OCI-LY7 (cell line): ENCODE measurements at regions not wholly inside any gene's neighbourhood (a gene's known extent, or its start where the extent isn't known, plus 50 kb on each side); places are given as distances from the start of the nearest gene placed in this dataset.

Experiments
- BruUV-seq: library from RNA; stranded (reverse); fragments of 400-500 nt; replicated peaks from 2 replicates; lab custom pipeline; 2021; lab: Mats Ljungman, UMichigan
- CTCF ChIA-PET: fragments of 300-600 bp; sonication (Branson Sonifier 250); formaldehyde crosslinking; loops from one replicate; lab custom pipeline; 2022; ENCODE audit warnings: antibody characterized with exemption; ENCODE audit not compliant: unreplicated experiment; lab: Charles Lee
- POLR2A ChIA-PET: fragments of 300-600 bp; sonication (Branson Sonifier 250); formaldehyde crosslinking; loops from one replicate; lab custom pipeline; 2022; ENCODE audit warnings: antibody characterized with exemption; lab: Charles Lee
- DNase-seq: peaks from one replicate; pipeline ENCODE4 v3.0.0-alpha.2; 2015; ENCODE audit warnings: low spot score
- H2AFZ ChIP-seq: fragments of 200-600 bp; sonication (generic), shearing (Covaris generic); 2 replicates; pipeline ENCODE4 v1.6.1; 2014; ENCODE audit warnings: mild to moderate bottlenecking, antibody characterized with exemption, low read length, moderate library complexity
- H3K27ac ChIP-seq: fragments of 200-600 bp; sonication (generic); 2 replicates; pipeline ENCODE4 v1.5.1; 2014; ENCODE audit warnings: mixed run types, low read depth, mild to moderate bottlenecking, moderate library complexity, low read length, inconsistent platforms; ENCODE audit not compliant: poor library complexity, severe bottlenecking
- H3K36me3 ChIP-seq: fragments of 200-600 bp; sonication (generic); 2 replicates; pipeline ENCODE4 v1.6.1; 2014; ENCODE audit warnings: mild to moderate bottlenecking, antibody characterized with exemption, low read length, moderate library complexity, mixed read lengths; ENCODE audit not compliant: insufficient read depth
- H3K4me1 ChIP-seq: fragments of 200-600 bp; sonication (generic); 2 replicates; pipeline ENCODE4 v1.5.1; 2014; ENCODE audit warnings: mild to moderate bottlenecking, low read length; ENCODE audit not compliant: insufficient read depth, poor library complexity, severe bottlenecking
- H3K4me2 ChIP-seq: fragments of 200-600 bp; sonication (generic); 2 replicates; pipeline ENCODE4 v1.6.1; 2014; ENCODE audit warnings: mild to moderate bottlenecking, low read length
- H3K4me3 ChIP-seq: fragments of 200-600 bp; sonication (generic); 2 replicates; pipeline ENCODE4 v1.5.1; 2014; ENCODE audit warnings: mild to moderate bottlenecking, low read depth, low read length; ENCODE audit not compliant: poor library complexity, severe bottlenecking
- H3K79me2 ChIP-seq: fragments of 200-600 bp; sonication (generic); 2 replicates; pipeline ENCODE4 v1.6.1; 2016; ENCODE audit warnings: low read depth, mild to moderate bottlenecking, low read length, moderate library complexity, mixed read lengths; ENCODE audit not compliant: insufficient read depth
- H3K9me2 ChIP-seq: fragments of 200-600 bp; sonication (generic); 2 replicates; pipeline ENCODE4 v1.6.1; 2016; ENCODE audit warnings: mild to moderate bottlenecking, low read length, mixed read lengths; ENCODE audit not compliant: insufficient read depth
- H3K9me3 ChIP-seq: fragments of 200-600 bp; sonication (generic); 2 replicates; pipeline ENCODE4 v1.6.1; 2014; ENCODE audit warnings: mild to moderate bottlenecking, mixed run types, low read length, mixed read lengths
- H4K20me1 ChIP-seq: fragments of 200-600 bp; sonication (generic); 2 replicates; pipeline ENCODE4 v1.6.1; 2014; ENCODE audit warnings: mild to moderate bottlenecking, antibody characterized with exemption, low read length, moderate library complexity, mixed read lengths; ENCODE audit not compliant: insufficient read depth
- EZH2phosphoT487 ChIP-seq: fragments of 200-600 bp; sonication (generic); IDR thresholded peaks from 2 replicates; pipeline ENCODE4 v1.6.1; 2018; ENCODE audit warnings: low read depth, borderline replicate concordance, mild to moderate bottlenecking, mixed run types, antibody characterized with exemption, low read length, moderate library complexity, mixed read lengths
- intact Hi-C: fragments of 100-400 bp; cut with micrococcal nuclease; formaldehyde crosslinking; loops from one replicate; pipeline ENCODE4 v1.10.0; 2022; ENCODE audit not compliant: unreplicated experiment
- TF ChIP-seq, protein P1 (sequence below): fragments of 200-600 bp; sonication (generic); conservative IDR thresholded peaks from 2 replicates; pipeline ENCODE4 v1.5.1; 2014; ENCODE audit warnings: mild to moderate bottlenecking, antibody characterized with exemption, low read length, moderate library complexity, mixed read lengths

DNA sequence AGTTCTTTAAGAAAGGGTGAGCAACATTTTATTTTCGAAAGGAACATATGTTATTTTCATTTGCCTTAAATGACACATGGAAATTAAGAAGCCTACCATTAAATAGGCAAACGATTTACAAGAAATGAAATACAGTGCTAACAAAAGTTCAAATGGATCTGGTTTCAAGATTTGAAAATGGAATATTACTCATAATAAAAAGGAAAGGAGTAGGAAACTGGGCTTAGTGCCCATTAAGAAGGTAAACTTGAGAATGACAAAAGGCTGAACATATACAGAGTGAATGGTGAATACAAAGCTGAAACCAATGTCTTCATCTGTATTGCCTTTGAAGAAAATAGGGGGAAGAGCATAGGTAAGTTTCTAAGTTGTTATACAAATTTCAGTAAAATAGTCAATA lies 974.2 kb upstream of the C9orf72 start:
- intact Hi-C loops: no loop called here
- no peak for DNase-seq
- no peak overlapping the region for H3K27ac ChIP-seq
- H2AFZ ChIP-seq: no peak overlapping the region
- H3K4me1 ChIP-seq: no peaks in the 10 kb centered on the region
- no TSS peak for BruUV-seq
- ChIA-PET POLR2A (no interaction called here), CTCF (no interaction called here)
- H3K4me2 ChIP-seq: no peak overlapping the region
- H4K20me1 ChIP-seq: no peaks in the 10 kb centered on the region
- H3K36me3 ChIP-seq: no peaks in the 10 kb centered on the region
- no peaks in the 10 kb centered on the region for H3K9me2 ChIP-seq
- H3K79me2 ChIP-seq: no peaks in the 10 kb centered on the region
- H3K4me3 ChIP-seq: no peak overlapping the region
- TF ChIP-seq EZH2phosphoT487: no peak
- TF ChIP-seq, protein P1, sequence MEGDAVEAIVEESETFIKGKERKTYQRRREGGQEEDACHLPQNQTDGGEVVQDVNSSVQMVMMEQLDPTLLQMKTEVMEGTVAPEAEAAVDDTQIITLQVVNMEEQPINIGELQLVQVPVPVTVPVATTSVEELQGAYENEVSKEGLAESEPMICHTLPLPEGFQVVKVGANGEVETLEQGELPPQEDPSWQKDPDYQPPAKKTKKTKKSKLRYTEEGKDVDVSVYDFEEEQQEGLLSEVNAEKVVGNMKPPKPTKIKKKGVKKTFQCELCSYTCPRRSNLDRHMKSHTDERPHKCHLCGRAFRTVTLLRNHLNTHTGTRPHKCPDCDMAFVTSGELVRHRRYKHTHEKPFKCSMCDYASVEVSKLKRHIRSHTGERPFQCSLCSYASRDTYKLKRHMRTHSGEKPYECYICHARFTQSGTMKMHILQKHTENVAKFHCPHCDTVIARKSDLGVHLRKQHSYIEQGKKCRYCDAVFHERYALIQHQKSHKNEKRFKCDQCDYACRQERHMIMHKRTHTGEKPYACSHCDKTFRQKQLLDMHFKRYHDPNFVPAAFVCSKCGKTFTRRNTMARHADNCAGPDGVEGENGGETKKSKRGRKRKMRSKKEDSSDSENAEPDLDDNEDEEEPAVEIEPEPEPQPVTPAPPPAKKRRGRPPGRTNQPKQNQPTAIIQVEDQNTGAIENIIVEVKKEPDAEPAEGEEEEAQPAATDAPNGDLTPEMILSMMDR: no peak
- no peaks in the 10 kb centered on the region for H3K9me3 ChIP-seq

- no peak overlapping the region for H3K4me3 ChIP-seq
- intact Hi-C loops: no loop called here
- H3K79me2 ChIP-seq: no peaks in the 10 kb centered on the region
- no peak for TF ChIP-seq EZH2phosphoT487
- TF ChIP-seq, protein P1: no peak
- H3K9me2 ChIP-seq: no peaks in the 10 kb centered on the region
- H3K9me3 ChIP-seq: no peaks in the 10 kb centered on the region
- H3K36me3 ChIP-seq: no peaks in the 10 kb centered on the region
- H4K20me1 ChIP-seq: no peaks in the 10 kb centered on the region
- no peak overlapping the region for H3K4me2 ChIP-seq
- H2AFZ ChIP-seq: no peak overlapping the region
- POLR2A ChIA-PET: no interaction called here
- CTCF ChIA-PET: no interaction called here
- BruUV-seq: no TSS peak
- no peak overlapping the region for H3K27ac ChIP-seq
- no peaks in the 10 kb centered on the region for H3K4me1 ChIP-seq
- DNase-seq: no peak
Measured at GRCh38 chr9:28563291-28563934, 990.1 kb upstream of the C9orf72 start.

DNA sequence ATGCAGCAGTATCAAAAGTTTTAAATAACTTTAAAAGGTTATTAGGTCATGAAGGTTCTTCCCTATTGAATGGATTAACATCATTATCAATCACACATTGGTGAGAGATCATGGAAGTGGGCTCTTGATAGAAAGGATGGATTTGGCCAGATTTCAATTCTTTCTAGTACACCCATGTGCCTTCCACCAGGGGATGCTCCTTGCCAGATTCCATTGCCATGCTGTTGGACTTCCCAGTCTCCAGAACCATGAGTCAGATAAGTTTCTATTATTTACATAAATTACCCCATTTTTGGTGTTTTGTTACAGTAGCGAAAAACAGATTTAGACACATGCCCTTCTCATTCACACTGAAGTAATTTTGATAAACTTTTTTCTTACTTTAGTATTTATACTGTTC lies 1010.6 kb upstream of the C9orf72 start:
- Histone ChIP-seq H3K79me2 (no peaks in the 10 kb centered on the region), H3K4me1 (no peaks in the 10 kb centered on the region), H3K4me3 (no peak overlapping the region), H3K36me3 (no peaks in the 10 kb centered on the region), H4K20me1 (no peaks in the 10 kb centered on the region), H2AFZ (no peak overlapping the region), H3K4me2 (no peak overlapping the region), H3K9me2 (no peaks in the 10 kb centered on the region), H3K9me3 (no peaks in the 10 kb centered on the region), H3K27ac (no peak overlapping the region)
- POLR2A ChIA-PET: no interaction called here
- no peak for DNase-seq
- CTCF ChIA-PET: no interaction called here
- intact Hi-C loops: no loop called here
- no TSS peak for BruUV-seq
- TF ChIP-seq EZH2phosphoT487: no peak
- TF ChIP-seq, protein P1: no peak
